Skeletal muscle satellite cell (primary cell): ENCODE measurements at regions not wholly inside any gene's neighbourhood (a gene's known extent, or its start where the extent isn't known, plus 50 kb on each side); places are given as distances from the start of the nearest gene placed in this dataset.

Experiments used
- H3K27me3 ChIP-seq: 2 replicates; pipeline ENCODE4 v1.7.0; 2013; ENCODE audit warnings: low read length; ENCODE audit not compliant: control insufficient read depth, insufficient read depth
- H3K36me3 ChIP-seq: 2 replicates; pipeline ENCODE4 v1.7.0; 2013; ENCODE audit warnings: mild to moderate bottlenecking, control low read depth, low read length; ENCODE audit not compliant: insufficient read depth
- H3K4me1 ChIP-seq: 2 replicates; pipeline ENCODE4 v1.7.0; 2013; ENCODE audit warnings: low read length; ENCODE audit not compliant: control insufficient read depth, insufficient read depth
- H3K4me2 ChIP-seq: 2 replicates; pipeline ENCODE4 v1.7.0; 2013; ENCODE audit warnings: mild to moderate bottlenecking, low read length
- H3K4me3 ChIP-seq: 2 replicates; pipeline ENCODE4 v1.7.0; 2013; ENCODE audit warnings: low read length
- H3K9ac ChIP-seq: 2 replicates; pipeline ENCODE4 v1.7.0; 2013; ENCODE audit warnings: mild to moderate bottlenecking, low read depth, low read length, moderate library complexity
- H3K9me3 ChIP-seq: replicated peaks from 2 replicates; pipeline ENCODE4 v1.7.0; 2013; ENCODE audit warnings: mild to moderate bottlenecking, control low read depth, low read length

- Histone ChIP-seq H3K36me3 (no peaks in the 10 kb centered on the region), H3K4me1 (no peaks in the 10 kb centered on the region), H3K27me3 (no peaks in the 10 kb centered on the region), H3K4me2 (no peak overlapping the region), H3K9me3 (no peaks in the 10 kb centered on the region), H3K9ac (no peak overlapping the region), H3K4me3 (no peak overlapping the region)
Measured at GRCh38 chr18:67337696-67338095, 178.8 kb downstream of the DSEL start.

GRCh38 chr18:67331857-67332256 lies 184.7 kb downstream of the DSEL start:
- H3K4me1 ChIP-seq: no peaks in the 10 kb centered on the region
- no peaks in the 10 kb centered on the region for H3K27me3 ChIP-seq
- no peaks in the 10 kb centered on the region for H3K9me3 ChIP-seq
- no peak overlapping the region for H3K9ac ChIP-seq
- H3K4me3 ChIP-seq: no peak overlapping the region
- H3K36me3 ChIP-seq: no peaks in the 10 kb centered on the region
- H3K4me2 ChIP-seq: no peak overlapping the region

- Histone ChIP-seq H3K4me2 (no peak overlapping the region), H3K36me3 (no peaks in the 10 kb centered on the region), H3K9me3 (no peaks in the 10 kb centered on the region), H3K4me3 (no peak overlapping the region), H3K9ac (no peak overlapping the region), H3K4me1 (peaks cover 11% of the 10 kb centered on the region), H3K27me3 (no peaks in the 10 kb centered on the region)
Measured at GRCh38 chr18:67319109-67319508, 197.4 kb downstream of the DSEL start.

GRCh38 chr18:67318651-67319050 lies 197.9 kb downstream of the DSEL start:
- H3K4me2 ChIP-seq: no peak overlapping the region
- H3K4me1 ChIP-seq: peaks cover 11% of the 10 kb centered on the region
- H3K9me3 ChIP-seq: no peaks in the 10 kb centered on the region
- no peaks in the 10 kb centered on the region for H3K36me3 ChIP-seq
- no peak overlapping the region for H3K4me3 ChIP-seq
- no peak overlapping the region for H3K9ac ChIP-seq
- H3K27me3 ChIP-seq: no peaks in the 10 kb centered on the region

GRCh38 chr18:67310826-67311225 lies 205.7 kb downstream of the DSEL start:
- Histone ChIP-seq H3K27me3 (no peaks in the 10 kb centered on the region), H3K36me3 (no peaks in the 10 kb centered on the region), H3K4me3 (no peak overlapping the region), H3K4me1 (peaks cover 41% of the 10 kb centered on the region), H3K4me2 (peak overlapping the region; percentile 54), H3K9me3 (no peaks in the 10 kb centered on the region), H3K9ac (peak overlapping the region; percentile 64)

- Histone ChIP-seq H3K4me3 (no peak overlapping the region), H3K27me3 (no peaks in the 10 kb centered on the region), H3K9me3 (no peaks in the 10 kb centered on the region), H3K4me2 (no peak overlapping the region), H3K4me1 (peaks cover 41% of the 10 kb centered on the region), H3K9ac (no peak overlapping the region), H3K36me3 (no peaks in the 10 kb centered on the region)
Measured at GRCh38 chr18:67308819-67309218, 207.7 kb downstream of the DSEL start.

- no peaks in the 10 kb centered on the region for H3K27me3 ChIP-seq
- H3K4me2 ChIP-seq: no peak overlapping the region
- no peak overlapping the region for H3K9ac ChIP-seq
- no peak overlapping the region for H3K4me3 ChIP-seq
- H3K36me3 ChIP-seq: no peaks in the 10 kb centered on the region
- peaks cover 28% of the 10 kb centered on the region for H3K4me1 ChIP-seq
- no peaks in the 10 kb centered on the region for H3K9me3 ChIP-seq
Measured at GRCh38 chr18:67305466-67305865, 211.1 kb downstream of the DSEL start.

GRCh38 chr18:67302043-67302442 lies 214.5 kb downstream of the DSEL start:
- peak overlapping the region; percentile 28 for H3K4me3 ChIP-seq
- no peaks in the 10 kb centered on the region for H3K36me3 ChIP-seq
- peaks cover 9% of the 10 kb centered on the region for H3K4me1 ChIP-seq
- peak overlapping the region; percentile 33 for H3K9ac ChIP-seq
- H3K4me2 ChIP-seq: peak overlapping the region; percentile 73
- H3K27me3 ChIP-seq: no peaks in the 10 kb centered on the region
- no peaks in the 10 kb centered on the region for H3K9me3 ChIP-seq

GRCh38 chr18:67301592-67301991 lies 214.9 kb downstream of the DSEL start:
- Histone ChIP-seq H3K4me1 (peaks cover 9% of the 10 kb centered on the region), H3K9me3 (no peaks in the 10 kb centered on the region), H3K36me3 (no peaks in the 10 kb centered on the region), H3K4me3 (peak overlapping the region; percentile 28), H3K9ac (peak overlapping the region; percentile 33), H3K4me2 (peak overlapping the region; percentile 73), H3K27me3 (no peaks in the 10 kb centered on the region)

GRCh38 chr18:67300498-67300897 lies 216.0 kb downstream of the DSEL start:
- Histone ChIP-seq H3K4me2 (no peak overlapping the region), H3K27me3 (no peaks in the 10 kb centered on the region), H3K9me3 (no peaks in the 10 kb centered on the region), H3K4me3 (no peak overlapping the region), H3K4me1 (peaks cover 9% of the 10 kb centered on the region), H3K36me3 (no peaks in the 10 kb centered on the region), H3K9ac (no peak overlapping the region)

- Histone ChIP-seq H3K4me2 (no peak overlapping the region), H3K27me3 (no peaks in the 10 kb centered on the region), H3K4me1 (peaks cover 4% of the 10 kb centered on the region), H3K9ac (no peak overlapping the region), H3K9me3 (no peaks in the 10 kb centered on the region), H3K4me3 (no peak overlapping the region), H3K36me3 (no peaks in the 10 kb centered on the region)
Measured at GRCh38 chr18:67292814-67293213, 223.7 kb downstream of the DSEL start.

- H3K9ac ChIP-seq: no peak overlapping the region
- H3K4me3 ChIP-seq: no peak overlapping the region
- no peaks in the 10 kb centered on the region for H3K36me3 ChIP-seq
- H3K4me2 ChIP-seq: no peak overlapping the region
- H3K9me3 ChIP-seq: no peaks in the 10 kb centered on the region
- H3K27me3 ChIP-seq: no peaks in the 10 kb centered on the region
- peaks cover 4% of the 10 kb centered on the region for H3K4me1 ChIP-seq
Measured at GRCh38 chr18:67290421-67290820, 226.1 kb downstream of the DSEL start.
